HPDE6-E6E7 (cell line): ENCODE measurements at regions not wholly inside any gene's neighbourhood (a gene's known extent, or its start where the extent isn't known, plus 50 kb on each side); places are given as distances from the start of the nearest gene placed in this dataset.

Experiments used
- DNase-seq: peaks from one replicate; pipeline ENCODE4 v3.0.0; 2011; ENCODE audit warnings: missing footprints; ENCODE audit errors: extremely low spot score

GRCh38 chr10:35907548-35907947 is 265.5 kb upstream of the FZD8 start:
- DNase-seq = no peak

GRCh38 chr10:35906155-35906554 is 264.1 kb upstream of the FZD8 start:
- DNase-seq = no peak

- DNase-seq = no peak
These were observed 260.9 kb upstream of the FZD8 start for GRCh38 chr10:35903021-35903420.

- DNase-seq = no peak
These were observed 256.8 kb upstream of the FZD8 start for GRCh38 chr10:35898716-35899440.

GRCh38 chr10:35896001-35896400 is 253.9 kb upstream of the FZD8 start:
- DNase-seq = no peak

- no peak for DNase-seq
These were observed 253.2 kb upstream of the FZD8 start for GRCh38 chr10:35895331-35895730.

- no peak for DNase-seq
These were observed 250.4 kb upstream of the FZD8 start for GRCh38 chr10:35892526-35892925.

GRCh38 chr10:35890676-35891495 is 248.8 kb upstream of the FZD8 start:
- no peak for DNase-seq

- no peak for DNase-seq
These were observed 248.0 kb upstream of the FZD8 start for GRCh38 chr10:35889971-35890675.

GRCh38 chr10:35889226-35889625 is 247.1 kb upstream of the FZD8 start:
- no peak for DNase-seq

GRCh38 chr10:35888400-35888799 is 246.3 kb upstream of the FZD8 start:
- no peak for DNase-seq

GRCh38 chr10:35887685-35888084 is 245.6 kb upstream of the FZD8 start:
- peak; percentile 3 for DNase-seq

- DNase-seq = no peak
These were observed 243.0 kb upstream of the FZD8 start for GRCh38 chr10:35885076-35885475.

GRCh38 chr10:35884657-35885071 is 242.6 kb upstream of the FZD8 start:
- DNase-seq = no peak

- DNase-seq = no peak
These were observed 240.5 kb upstream of the FZD8 start for GRCh38 chr10:35882422-35883150.

GRCh38 chr10:35881320-35881719 is 239.2 kb upstream of the FZD8 start:
- DNase-seq = no peak

- DNase-seq = no peak
These were observed 234.2 kb upstream of the FZD8 start for GRCh38 chr10:35876248-35876647.

GRCh38 chr10:35875016-35875676 is 233.1 kb upstream of the FZD8 start:
- no peak for DNase-seq

- no peak for DNase-seq
These were observed 232.4 kb upstream of the FZD8 start for GRCh38 chr10:35874311-35875015.

- DNase-seq = no peak
These were observed 230.6 kb upstream of the FZD8 start for GRCh38 chr10:35872671-35873070.
